H7 (cell line): ENCODE measurements at regions not wholly inside any gene's neighbourhood (a gene's known extent, or its start where the extent isn't known, plus 50 kb on each side); places are given as distances from the start of the nearest gene placed in this dataset.
A peak's percentile ranks its signal among the peaks of the same experiment; 100 is the strongest.

Experiments
- DNase-seq: peaks from one replicate; pipeline ENCODE4 v3.0.0; 2012
- H3K27me3 ChIP-seq: 2 replicates; pipeline ENCODE4 v1.6.0; 2011; ENCODE audit warnings: mild to moderate bottlenecking, low read length; ENCODE audit not compliant: control insufficient read depth, insufficient read depth
- H3K36me3 ChIP-seq: replicated peaks from 2 replicates; pipeline ENCODE4 v1.5.1; 2011; ENCODE audit warnings: low read length; ENCODE audit not compliant: control insufficient read depth, insufficient read depth
- H3K4me3 ChIP-seq: 2 replicates; pipeline ENCODE4 v1.5.1; 2011; ENCODE audit warnings: low read depth, mild to moderate bottlenecking, control low read depth, low read length, moderate library complexity; ENCODE audit not compliant: insufficient read depth

- Histone ChIP-seq H3K27me3 (no peaks in the 10 kb centered on the region), H3K4me3 (no peak overlapping the region), H3K36me3 (no peaks in the 10 kb centered on the region)
- DNase-seq: peak; percentile 42
These were observed 136.4 kb upstream of the COPS8 start for GRCh38 chr2:236949089-236949905.

GRCh38 chr2:236951830-236952475, 133.7 kb upstream of the COPS8 start:
- DNase-seq: no peak

GRCh38 chr2:236954641-236955040, 131.0 kb upstream of the COPS8 start:
- Histone ChIP-seq H3K4me3 (no peak overlapping the region), H3K36me3 (no peaks in the 10 kb centered on the region), H3K27me3 (no peaks in the 10 kb centered on the region)
- DNase-seq: no peak

More at GRCh38 chr2:236951830-236952475, 133.7 kb upstream of the COPS8 start:
- Histone ChIP-seq H3K27me3 (no peaks in the 10 kb centered on the region), H3K36me3 (no peaks in the 10 kb centered on the region), H3K4me3 (no peak overlapping the region)

GRCh38 chr2:236955521-236956030, 130.1 kb upstream of the COPS8 start:
- no peak overlapping the region for H3K4me3 ChIP-seq
- no peak for DNase-seq
- H3K36me3 ChIP-seq: no peaks in the 10 kb centered on the region

GRCh38 chr2:236956031-236956618, 129.6 kb upstream of the COPS8 start:
- Histone ChIP-seq H3K36me3 (no peaks in the 10 kb centered on the region), H3K4me3 (no peak overlapping the region), H3K27me3 (no peaks in the 10 kb centered on the region)
- DNase-seq: no peak

More at GRCh38 chr2:236955521-236956030, 130.1 kb upstream of the COPS8 start:
- H3K27me3 ChIP-seq: no peaks in the 10 kb centered on the region

- H3K4me3 ChIP-seq: no peak overlapping the region
- no peaks in the 10 kb centered on the region for H3K36me3 ChIP-seq
- DNase-seq: no peak
- H3K27me3 ChIP-seq: no peaks in the 10 kb centered on the region
These were observed 129.0 kb upstream of the COPS8 start for GRCh38 chr2:236956641-236957040.

- H3K4me3 ChIP-seq: no peak overlapping the region
- H3K27me3 ChIP-seq: no peaks in the 10 kb centered on the region
- no peaks in the 10 kb centered on the region for H3K36me3 ChIP-seq
- DNase-seq: no peak
These were observed 126.7 kb upstream of the COPS8 start for GRCh38 chr2:236959036-236959435.

GRCh38 chr2:236959876-236960275, 125.8 kb upstream of the COPS8 start:
- no peaks in the 10 kb centered on the region for H3K36me3 ChIP-seq
- DNase-seq: no peak
- no peaks in the 10 kb centered on the region for H3K27me3 ChIP-seq
- no peak overlapping the region for H3K4me3 ChIP-seq

- no peaks in the 10 kb centered on the region for H3K36me3 ChIP-seq
- H3K27me3 ChIP-seq: no peaks in the 10 kb centered on the region
- H3K4me3 ChIP-seq: no peak overlapping the region
- DNase-seq: no peak
These were observed 125.2 kb upstream of the COPS8 start for GRCh38 chr2:236960531-236960930.

GRCh38 chr2:236962816-236963215, 122.9 kb upstream of the COPS8 start:
- no peak for DNase-seq
- no peak overlapping the region for H3K4me3 ChIP-seq
- no peaks in the 10 kb centered on the region for H3K36me3 ChIP-seq
- no peaks in the 10 kb centered on the region for H3K27me3 ChIP-seq

GRCh38 chr2:236963631-236964182, 122.0 kb upstream of the COPS8 start:
- Histone ChIP-seq H3K27me3 (no peaks in the 10 kb centered on the region), H3K4me3 (no peak overlapping the region), H3K36me3 (no peaks in the 10 kb centered on the region)
- no peak for DNase-seq

GRCh38 chr2:236964291-236964690, 121.4 kb upstream of the COPS8 start:
- no peak overlapping the region for H3K4me3 ChIP-seq
- H3K36me3 ChIP-seq: no peaks in the 10 kb centered on the region
- DNase-seq: no peak
- H3K27me3 ChIP-seq: no peaks in the 10 kb centered on the region

GRCh38 chr2:236965021-236965840, 120.5 kb upstream of the COPS8 start:
- H3K36me3 ChIP-seq: no peaks in the 10 kb centered on the region
- H3K27me3 ChIP-seq: no peaks in the 10 kb centered on the region
- H3K4me3 ChIP-seq: no peak overlapping the region
- DNase-seq: peak; percentile 66

GRCh38 chr2:236965841-236966096, 119.9 kb upstream of the COPS8 start:
- Histone ChIP-seq H3K4me3 (no peak overlapping the region), H3K36me3 (no peaks in the 10 kb centered on the region), H3K27me3 (no peaks in the 10 kb centered on the region)
- peak; percentile 40 for DNase-seq
